ENCODE measurements at regions not wholly inside any gene's neighbourhood (a gene's known extent, or its start where the extent isn't known, plus 50 kb on each side); places are given as distances from the start of the nearest gene placed in this dataset.

DNA sequence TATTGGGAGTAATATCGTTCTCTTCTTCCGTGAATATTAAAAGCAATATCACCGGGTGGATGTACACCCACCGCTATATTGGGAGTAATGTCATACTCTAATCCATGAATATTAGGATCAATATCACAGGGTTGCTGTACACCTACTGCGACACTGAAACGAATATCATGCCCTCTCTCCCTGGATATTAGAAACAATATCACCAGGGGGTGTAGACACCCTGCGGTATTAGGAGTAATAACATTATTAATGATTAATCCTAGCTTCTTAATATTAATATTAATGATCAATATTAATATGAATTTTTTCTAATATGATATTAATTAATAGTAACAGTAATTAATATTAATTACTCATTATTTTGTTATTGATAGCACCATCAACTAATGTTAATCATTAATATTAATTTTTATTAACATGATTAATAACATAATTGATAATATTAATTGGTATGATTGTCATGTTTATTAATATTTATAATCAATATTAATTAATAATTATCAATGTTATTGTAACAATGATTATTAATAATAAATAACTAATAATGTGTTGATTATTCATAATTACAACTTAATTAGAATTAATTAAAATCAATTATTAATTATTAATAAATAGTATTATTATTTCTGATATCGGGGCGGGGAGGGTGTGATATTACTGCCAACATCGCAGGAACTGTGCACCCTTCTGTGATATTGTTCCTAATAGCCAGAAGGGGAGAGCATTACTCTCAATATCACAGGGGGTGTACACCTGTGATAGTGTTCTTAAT, 121.3 kb upstream of the C1GALT1 start:
- Histone ChIP-seq H3K4me3 (ENCODE audit: low read depth, low read length, poor library complexity, severe bottlenecking) (no peak overlapping the region), H3K4me1 (ENCODE audit: insufficient read depth, low read length, poor library complexity, severe bottlenecking) (no peaks in the 10 kb centered on the region), H3K27ac (ENCODE audit: low read depth, low read length, poor library complexity, severe bottlenecking) (no peak overlapping the region), H3K9me3 (ENCODE audit: low read depth, low read length, poor library complexity, severe bottlenecking) (no peaks in the 10 kb centered on the region), H3K36me3 (ENCODE audit: insufficient read depth, low read length, poor library complexity, severe bottlenecking) (no peaks in the 10 kb centered on the region), H3K27me3 (replicated peaks; ENCODE audit: insufficient read depth, low read depth, low read length, poor library complexity) (no peaks in the 10 kb centered on the region)
- ChIA-PET POLR2A (ENCODE audit: low non-redundant PET) (no interaction called here), CTCF (no interaction called here)
- intact Hi-C loops (cut with micrococcal nuclease; ENCODE audit: unreplicated experiment): no loop called here
- DNase-seq (ENCODE audit: low spot score): no peak
- TF ChIP-seq, protein P1, sequence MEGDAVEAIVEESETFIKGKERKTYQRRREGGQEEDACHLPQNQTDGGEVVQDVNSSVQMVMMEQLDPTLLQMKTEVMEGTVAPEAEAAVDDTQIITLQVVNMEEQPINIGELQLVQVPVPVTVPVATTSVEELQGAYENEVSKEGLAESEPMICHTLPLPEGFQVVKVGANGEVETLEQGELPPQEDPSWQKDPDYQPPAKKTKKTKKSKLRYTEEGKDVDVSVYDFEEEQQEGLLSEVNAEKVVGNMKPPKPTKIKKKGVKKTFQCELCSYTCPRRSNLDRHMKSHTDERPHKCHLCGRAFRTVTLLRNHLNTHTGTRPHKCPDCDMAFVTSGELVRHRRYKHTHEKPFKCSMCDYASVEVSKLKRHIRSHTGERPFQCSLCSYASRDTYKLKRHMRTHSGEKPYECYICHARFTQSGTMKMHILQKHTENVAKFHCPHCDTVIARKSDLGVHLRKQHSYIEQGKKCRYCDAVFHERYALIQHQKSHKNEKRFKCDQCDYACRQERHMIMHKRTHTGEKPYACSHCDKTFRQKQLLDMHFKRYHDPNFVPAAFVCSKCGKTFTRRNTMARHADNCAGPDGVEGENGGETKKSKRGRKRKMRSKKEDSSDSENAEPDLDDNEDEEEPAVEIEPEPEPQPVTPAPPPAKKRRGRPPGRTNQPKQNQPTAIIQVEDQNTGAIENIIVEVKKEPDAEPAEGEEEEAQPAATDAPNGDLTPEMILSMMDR (conservative IDR thresholded peaks at IDR 0.05; ENCODE audit: low read depth, low read length): no peak
- no peak for TF ChIP-seq EZH2 (IDR thresholded peaks at IDR 0.05; ENCODE audit: borderline replicate concordance, low read depth, low read length, poor library complexity, severe bottlenecking)
- BruUV-seq (replicated peaks): no TSS peak

DNA sequence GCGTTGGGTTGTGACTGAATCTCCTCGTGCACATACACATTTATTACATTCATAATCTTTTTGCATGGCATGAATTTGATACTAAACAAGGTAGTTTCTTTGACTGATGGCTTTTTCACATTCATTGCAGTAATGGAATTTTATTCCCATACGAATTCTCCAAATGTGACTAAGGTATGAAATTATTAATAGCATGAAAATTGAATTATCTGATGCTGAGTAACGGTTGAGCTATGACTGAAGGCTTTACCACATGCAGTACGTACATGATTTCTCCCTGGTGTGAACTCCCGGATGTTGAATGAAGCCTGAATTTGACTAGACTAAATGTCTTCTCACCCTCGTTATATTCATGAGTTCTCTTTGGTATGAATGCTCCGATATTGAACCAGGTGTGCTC, 104.4 kb upstream of the C1GALT1 start:
- no peaks in the 10 kb centered on the region for H3K9me3 ChIP-seq (ENCODE audit: low read depth, low read length, poor library complexity, severe bottlenecking)
- TF ChIP-seq, protein P1 (conservative IDR thresholded peaks at IDR 0.05; ENCODE audit: low read depth, low read length): no peak
- TF ChIP-seq EZH2 (IDR thresholded peaks at IDR 0.05; ENCODE audit: borderline replicate concordance, low read depth, low read length, poor library complexity, severe bottlenecking): no peak
- POLR2A ChIA-PET (ENCODE audit: low non-redundant PET): no interaction called here
- H3K27ac ChIP-seq (ENCODE audit: low read depth, low read length, poor library complexity, severe bottlenecking): no peak overlapping the region
- no peaks in the 10 kb centered on the region for H3K27me3 ChIP-seq (replicated peaks; ENCODE audit: insufficient read depth, low read depth, low read length, poor library complexity)
- BruUV-seq (replicated peaks): no TSS peak
- CTCF ChIA-PET: no interaction called here
- H3K4me1 ChIP-seq (ENCODE audit: insufficient read depth, low read length, poor library complexity, severe bottlenecking): no peaks in the 10 kb centered on the region
- intact Hi-C loops (cut with micrococcal nuclease; ENCODE audit: unreplicated experiment): no loop called here
- no peak for DNase-seq (ENCODE audit: low spot score)
- no peak overlapping the region for H3K4me3 ChIP-seq (ENCODE audit: low read depth, low read length, poor library complexity, severe bottlenecking)
- no peaks in the 10 kb centered on the region for H3K36me3 ChIP-seq (ENCODE audit: insufficient read depth, low read length, poor library complexity, severe bottlenecking)

- TF ChIP-seq, protein P1 (conservative IDR thresholded peaks at IDR 0.05; ENCODE audit: low read depth, low read length): no peak
- TF ChIP-seq EZH2 (IDR thresholded peaks at IDR 0.05; ENCODE audit: borderline replicate concordance, low read depth, low read length, poor library complexity, severe bottlenecking): no peak
- Histone ChIP-seq H3K9me3 (ENCODE audit: low read depth, low read length, poor library complexity, severe bottlenecking) (no peaks in the 10 kb centered on the region), H3K27me3 (replicated peaks; ENCODE audit: insufficient read depth, low read depth, low read length, poor library complexity) (no peaks in the 10 kb centered on the region), H3K27ac (ENCODE audit: low read depth, low read length, poor library complexity, severe bottlenecking) (no peak overlapping the region), H3K36me3 (ENCODE audit: insufficient read depth, low read length, poor library complexity, severe bottlenecking) (no peaks in the 10 kb centered on the region), H3K4me1 (ENCODE audit: insufficient read depth, low read length, poor library complexity, severe bottlenecking) (no peaks in the 10 kb centered on the region), H3K4me3 (ENCODE audit: low read depth, low read length, poor library complexity, severe bottlenecking) (no peak overlapping the region)
- no TSS peak for BruUV-seq (replicated peaks)
- ChIA-PET POLR2A (ENCODE audit: low non-redundant PET) (no interaction called here), CTCF (no interaction called here)
- intact Hi-C loops (cut with micrococcal nuclease; ENCODE audit: unreplicated experiment): no loop called here
- no peak for DNase-seq (ENCODE audit: low spot score)
Measured at GRCh38 chr7:7080802-7081201, 101.5 kb upstream of the C1GALT1 start.
